ENCODE measurements at regions not wholly inside any gene's neighbourhood (a gene's known extent, or its start where the extent isn't known, plus 50 kb on each side); places are given as distances from the start of the nearest gene placed in this dataset.
"Not testable (repeated sequence)": the region's sequence is repeated elsewhere in the genome, so short reads cannot be mapped to it uniquely, and the experiment has no call there.

DNA sequence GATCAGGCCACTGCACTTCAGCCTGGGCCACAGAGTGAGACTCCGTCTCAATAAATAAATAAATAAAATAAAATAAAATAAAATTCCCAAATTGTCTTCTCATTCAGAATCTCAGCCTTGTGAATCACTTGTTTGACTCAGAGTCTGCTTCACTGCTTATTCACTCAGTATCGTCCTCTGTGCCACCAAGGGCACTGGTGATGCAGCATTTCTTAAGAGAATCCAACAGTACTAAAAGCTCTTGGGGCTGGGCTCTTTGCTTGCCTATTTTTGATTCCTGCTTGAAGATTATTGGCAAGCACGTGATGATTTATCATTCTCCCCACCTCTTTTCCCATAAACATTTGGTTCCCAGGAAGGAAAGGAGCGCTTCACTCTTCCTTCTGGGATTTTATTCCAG is 54.8 kb upstream of the HMGB1 start:
- Histone ChIP-seq H3K4me3 (replicated peaks; ENCODE audit: insufficient read depth, low read length) (no peak overlapping the region), H3K27ac (replicated peaks) (no peak overlapping the region), H3K27me3 (ENCODE audit: insufficient read depth, poor library complexity, severe bottlenecking) (no peaks in the 10 kb centered on the region)
- no peak for TF ChIP-seq POLR2AphosphoS5 (IDR thresholded peaks at IDR 0.05; ENCODE audit: low read depth)
- TF ChIP-seq SPI1 (IDR thresholded peaks at IDR 0.05; ENCODE audit: borderline replicate concordance, low read depth) = no peak
- TF ChIP-seq, protein P1, sequence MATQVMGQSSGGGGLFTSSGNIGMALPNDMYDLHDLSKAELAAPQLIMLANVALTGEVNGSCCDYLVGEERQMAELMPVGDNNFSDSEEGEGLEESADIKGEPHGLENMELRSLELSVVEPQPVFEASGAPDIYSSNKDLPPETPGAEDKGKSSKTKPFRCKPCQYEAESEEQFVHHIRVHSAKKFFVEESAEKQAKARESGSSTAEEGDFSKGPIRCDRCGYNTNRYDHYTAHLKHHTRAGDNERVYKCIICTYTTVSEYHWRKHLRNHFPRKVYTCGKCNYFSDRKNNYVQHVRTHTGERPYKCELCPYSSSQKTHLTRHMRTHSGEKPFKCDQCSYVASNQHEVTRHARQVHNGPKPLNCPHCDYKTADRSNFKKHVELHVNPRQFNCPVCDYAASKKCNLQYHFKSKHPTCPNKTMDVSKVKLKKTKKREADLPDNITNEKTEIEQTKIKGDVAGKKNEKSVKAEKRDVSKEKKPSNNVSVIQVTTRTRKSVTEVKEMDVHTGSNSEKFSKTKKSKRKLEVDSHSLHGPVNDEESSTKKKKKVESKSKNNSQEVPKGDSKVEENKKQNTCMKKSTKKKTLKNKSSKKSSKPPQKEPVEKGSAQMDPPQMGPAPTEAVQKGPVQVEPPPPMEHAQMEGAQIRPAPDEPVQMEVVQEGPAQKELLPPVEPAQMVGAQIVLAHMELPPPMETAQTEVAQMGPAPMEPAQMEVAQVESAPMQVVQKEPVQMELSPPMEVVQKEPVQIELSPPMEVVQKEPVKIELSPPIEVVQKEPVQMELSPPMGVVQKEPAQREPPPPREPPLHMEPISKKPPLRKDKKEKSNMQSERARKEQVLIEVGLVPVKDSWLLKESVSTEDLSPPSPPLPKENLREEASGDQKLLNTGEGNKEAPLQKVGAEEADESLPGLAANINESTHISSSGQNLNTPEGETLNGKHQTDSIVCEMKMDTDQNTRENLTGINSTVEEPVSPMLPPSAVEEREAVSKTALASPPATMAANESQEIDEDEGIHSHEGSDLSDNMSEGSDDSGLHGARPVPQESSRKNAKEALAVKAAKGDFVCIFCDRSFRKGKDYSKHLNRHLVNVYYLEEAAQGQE (IDR thresholded peaks at IDR 0.05; ENCODE audit: insufficient replicate concordance, low read depth) = no peak
- no peak for TF ChIP-seq GABPA (IDR thresholded peaks at IDR 0.05; ENCODE audit: low read depth)
- TF ChIP-seq, protein P2, sequence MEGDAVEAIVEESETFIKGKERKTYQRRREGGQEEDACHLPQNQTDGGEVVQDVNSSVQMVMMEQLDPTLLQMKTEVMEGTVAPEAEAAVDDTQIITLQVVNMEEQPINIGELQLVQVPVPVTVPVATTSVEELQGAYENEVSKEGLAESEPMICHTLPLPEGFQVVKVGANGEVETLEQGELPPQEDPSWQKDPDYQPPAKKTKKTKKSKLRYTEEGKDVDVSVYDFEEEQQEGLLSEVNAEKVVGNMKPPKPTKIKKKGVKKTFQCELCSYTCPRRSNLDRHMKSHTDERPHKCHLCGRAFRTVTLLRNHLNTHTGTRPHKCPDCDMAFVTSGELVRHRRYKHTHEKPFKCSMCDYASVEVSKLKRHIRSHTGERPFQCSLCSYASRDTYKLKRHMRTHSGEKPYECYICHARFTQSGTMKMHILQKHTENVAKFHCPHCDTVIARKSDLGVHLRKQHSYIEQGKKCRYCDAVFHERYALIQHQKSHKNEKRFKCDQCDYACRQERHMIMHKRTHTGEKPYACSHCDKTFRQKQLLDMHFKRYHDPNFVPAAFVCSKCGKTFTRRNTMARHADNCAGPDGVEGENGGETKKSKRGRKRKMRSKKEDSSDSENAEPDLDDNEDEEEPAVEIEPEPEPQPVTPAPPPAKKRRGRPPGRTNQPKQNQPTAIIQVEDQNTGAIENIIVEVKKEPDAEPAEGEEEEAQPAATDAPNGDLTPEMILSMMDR (IDR thresholded peaks at IDR 0.05; ENCODE audit: insufficient read depth, low read length) = no peak
- DNase-seq (ENCODE audit: low read depth in 1 of 2, low spot score in 1 of 2) = no peak

DNA sequence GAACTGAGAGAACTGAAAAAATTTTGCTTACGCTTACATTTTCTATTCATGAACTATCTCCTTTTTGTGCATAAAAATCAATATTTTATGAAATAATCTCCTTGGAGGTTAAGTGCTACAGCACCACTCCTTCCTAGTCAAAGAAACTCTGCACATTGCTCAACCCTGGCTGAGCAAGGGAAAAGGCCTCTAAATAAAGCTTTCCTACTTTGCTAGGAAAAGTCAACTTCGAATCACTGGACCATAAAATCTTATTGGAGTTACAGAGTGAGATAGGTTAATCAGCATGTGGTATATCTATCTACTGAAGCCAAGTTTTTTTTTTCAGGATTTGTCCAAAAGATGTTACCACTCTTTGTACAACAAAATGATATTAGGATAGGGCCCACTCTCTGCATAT is 57.5 kb upstream of the HMGB1 start:
- Histone ChIP-seq H3K27ac (replicated peaks) (no peak overlapping the region), H3K4me3 (replicated peaks; ENCODE audit: insufficient read depth, low read length) (no peak overlapping the region), H3K27me3 (ENCODE audit: insufficient read depth, poor library complexity, severe bottlenecking) (no peaks in the 10 kb centered on the region)
- DNase-seq (ENCODE audit: low read depth in 1 of 2, low spot score in 1 of 2) = no peak
- TF ChIP-seq SPI1 (IDR thresholded peaks at IDR 0.05; ENCODE audit: borderline replicate concordance, low read depth) (no peak), GABPA (IDR thresholded peaks at IDR 0.05; ENCODE audit: low read depth) (no peak), POLR2AphosphoS5 (IDR thresholded peaks at IDR 0.05; ENCODE audit: low read depth) (no peak)
- TF ChIP-seq, protein P1 (IDR thresholded peaks at IDR 0.05; ENCODE audit: insufficient replicate concordance, low read depth) = no peak
- TF ChIP-seq, protein P2 (IDR thresholded peaks at IDR 0.05; ENCODE audit: insufficient read depth, low read length) = no peak

DNA sequence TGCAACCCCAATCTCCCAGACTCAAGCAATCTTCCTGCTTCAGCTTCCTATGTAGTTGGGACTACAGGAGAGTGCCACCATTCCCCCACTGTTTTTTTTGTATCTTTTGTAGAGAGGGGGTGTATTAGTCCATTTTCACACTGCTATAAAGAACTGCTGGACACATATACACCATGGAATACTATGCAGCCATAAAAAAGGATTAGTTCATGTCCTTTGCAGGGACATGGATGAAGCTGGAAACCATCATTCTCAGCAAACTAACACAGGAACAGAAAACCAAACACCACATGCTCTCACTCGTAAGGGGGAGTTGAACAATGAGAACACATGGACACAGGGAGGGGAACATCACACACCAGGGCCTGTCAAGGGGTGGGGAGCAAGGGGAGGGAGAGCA is 58.1 kb upstream of the HMGB1 start:
- not testable (repeated sequence) for DNase-seq (ENCODE audit: low read depth in 1 of 2, low spot score in 1 of 2); H3K4me3 ChIP-seq (replicated peaks; ENCODE audit: insufficient read depth, low read length); H3K27me3 ChIP-seq (ENCODE audit: insufficient read depth, poor library complexity, severe bottlenecking); H3K27ac ChIP-seq (replicated peaks)

DNA sequence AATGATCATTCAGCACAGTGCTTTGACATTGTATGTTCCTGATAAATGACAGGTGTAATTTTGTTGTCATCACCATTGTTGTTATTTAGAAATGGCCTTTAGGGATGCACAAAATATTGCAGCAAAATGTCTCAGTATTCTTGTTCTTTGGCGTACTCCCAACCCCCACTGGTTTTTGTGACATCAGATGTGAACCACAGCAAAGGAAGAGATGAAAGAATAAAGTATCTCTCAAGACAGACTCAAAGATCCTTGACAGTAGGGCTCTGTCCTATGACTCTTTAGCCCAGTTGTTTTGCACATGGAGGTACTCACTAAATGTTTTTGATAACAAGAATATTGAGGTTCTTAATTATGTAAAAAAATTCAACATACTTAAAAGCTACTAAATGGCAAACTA is 59.5 kb upstream of the HMGB1 start:
- not testable (repeated sequence) for H3K4me3 ChIP-seq (replicated peaks; ENCODE audit: insufficient read depth, low read length); DNase-seq (ENCODE audit: low read depth in 1 of 2, low spot score in 1 of 2); H3K27ac ChIP-seq (replicated peaks)

DNA sequence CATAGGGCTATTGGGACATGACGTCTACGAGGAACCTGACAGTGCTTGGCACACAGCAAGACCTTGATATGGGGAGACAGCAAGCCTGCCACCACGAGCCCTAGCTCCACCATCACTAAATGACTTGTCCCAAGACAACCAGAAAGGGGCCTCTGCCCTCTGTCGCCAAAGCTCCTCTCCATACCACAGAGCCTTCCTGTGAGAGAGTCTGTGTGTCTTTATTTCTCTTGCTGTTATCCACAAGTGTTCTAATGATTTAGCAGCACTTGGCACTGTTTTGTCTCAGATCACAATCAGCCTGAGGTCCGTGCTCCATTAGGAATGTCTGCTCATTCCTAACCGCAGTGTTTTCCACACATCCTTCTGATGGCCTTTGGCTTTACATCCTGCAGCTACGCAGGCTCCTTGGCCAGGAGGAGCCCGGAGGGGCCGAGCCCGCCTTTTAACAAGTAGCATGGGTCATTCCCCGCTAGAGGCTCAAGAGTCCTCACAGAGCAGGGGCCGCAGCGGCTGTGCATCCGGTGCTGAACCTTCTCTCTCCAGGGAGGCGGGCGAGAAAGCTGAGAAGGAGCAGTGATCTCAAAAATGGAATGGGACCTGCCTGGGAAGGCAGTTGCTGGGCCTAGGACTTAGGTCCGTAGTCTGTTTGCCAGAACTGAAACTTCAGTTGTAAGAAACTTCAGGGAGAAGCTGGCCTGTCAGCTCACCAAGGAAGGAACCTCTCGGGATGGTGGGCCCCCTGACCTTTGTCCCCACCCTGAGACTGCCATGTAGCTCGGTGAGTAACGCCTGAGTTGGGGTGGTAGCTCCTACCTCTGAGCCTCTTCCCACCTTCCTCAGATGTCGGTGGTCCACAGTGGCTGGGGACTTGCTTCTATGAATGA is 61.1 kb upstream of the HMGB1 start:
- H3K4me3 ChIP-seq (replicated peaks; ENCODE audit: insufficient read depth, low read length) = no peak overlapping the region
- no peak overlapping the region for H3K27ac ChIP-seq (replicated peaks)
- H3K27me3 ChIP-seq (ENCODE audit: insufficient read depth, poor library complexity, severe bottlenecking) = no peaks in the 10 kb centered on the region
- no peak for TF ChIP-seq SPI1 (IDR thresholded peaks at IDR 0.05; ENCODE audit: borderline replicate concordance, low read depth)
- TF ChIP-seq, protein P1 (IDR thresholded peaks at IDR 0.05; ENCODE audit: insufficient replicate concordance, low read depth) = no peak
- TF ChIP-seq GABPA (IDR thresholded peaks at IDR 0.05; ENCODE audit: low read depth) = no peak
- TF ChIP-seq, protein P2 (IDR thresholded peaks at IDR 0.05; ENCODE audit: insufficient read depth, low read length) = no peak
- no peak for TF ChIP-seq POLR2AphosphoS5 (IDR thresholded peaks at IDR 0.05; ENCODE audit: low read depth)
- no peak for DNase-seq (ENCODE audit: low read depth in 1 of 2, low spot score in 1 of 2)

More for the DNA sequence above, 59.5 kb upstream of the HMGB1 start:
- not testable (repeated sequence) for H3K27me3 ChIP-seq (ENCODE audit: insufficient read depth, poor library complexity, severe bottlenecking)

Measured in HL-60 (cell line).